Neural cell (in vitro differentiated cells): ENCODE measurements at regions not wholly inside any gene's neighbourhood (a gene's known extent, or its start where the extent isn't known, plus 50 kb on each side); places are given as distances from the start of the nearest gene placed in this dataset.

Experiments
- CTCF ChIP-seq: fragments of 450-650 bp; IDR thresholded peaks from 2 replicates; pipeline ENCODE4 v1.5.1; 2014; ENCODE audit warnings: antibody characterized with exemption, mild to moderate bottlenecking, moderate library complexity; ENCODE audit not compliant: poor library complexity, severe bottlenecking
- EP300 ChIP-seq: fragments of 450-650 bp; conservative IDR thresholded peaks from 2 replicates; pipeline ENCODE4 v1.6.1; 2014; ENCODE audit warnings: antibody characterized with exemption, mild to moderate bottlenecking, moderate library complexity; ENCODE audit not compliant: poor library complexity, severe bottlenecking
- EZH2 ChIP-seq: fragments of 200-600, 300-800 bp; shearing (Covaris generic), sonication (generic); IDR thresholded peaks from 2 replicates; pipeline ENCODE4 v1.6.1; 2014; ENCODE audit warnings: antibody characterized with exemption, low read length, borderline replicate concordance, mild to moderate bottlenecking; ENCODE audit not compliant: insufficient read depth, poor library complexity, severe bottlenecking
- POLR2AphosphoS5 ChIP-seq: IDR thresholded peaks from 2 replicates; pipeline ENCODE4 v1.6.1; 2012
- RAD21 ChIP-seq: fragments of 450-650 bp; conservative IDR thresholded peaks from 2 replicates; pipeline ENCODE4 v1.6.1; 2014; ENCODE audit warnings: antibody characterized with exemption, mild to moderate bottlenecking, moderate library complexity
- SMC3 ChIP-seq: fragments of 450-650 bp; conservative IDR thresholded peaks from 2 replicates; pipeline ENCODE4 v1.6.1; 2014; ENCODE audit warnings: antibody characterized with exemption, mild to moderate bottlenecking, moderate library complexity; ENCODE audit not compliant: poor library complexity

- TF ChIP-seq CTCF (no peak), POLR2AphosphoS5 (no peak), EZH2 (no peak), EP300 (no peak), RAD21 (no peak), SMC3 (no peak)
Measured at GRCh38 chr4:14560577-14560976, 441.7 kb upstream of the CPEB2 start.
